Stimulated activated CD8-positive, alpha-beta memory T cell treated with anti-CD3 and anti-CD28 coated beads, Interleukin-15, amount 100 ng/mL, for 1 hour (primary cell): ENCODE measurements at regions not wholly inside any gene's neighbourhood (a gene's known extent, or its start where the extent isn't known, plus 50 kb on each side); places are given as distances from the start of the nearest gene placed in this dataset.

ENCODE experiments used
- DNase-seq: peaks from one replicate; pipeline ENCODE4 v3.0.0-alpha.2; 2020; ENCODE audit warnings: low read depth

DNA sequence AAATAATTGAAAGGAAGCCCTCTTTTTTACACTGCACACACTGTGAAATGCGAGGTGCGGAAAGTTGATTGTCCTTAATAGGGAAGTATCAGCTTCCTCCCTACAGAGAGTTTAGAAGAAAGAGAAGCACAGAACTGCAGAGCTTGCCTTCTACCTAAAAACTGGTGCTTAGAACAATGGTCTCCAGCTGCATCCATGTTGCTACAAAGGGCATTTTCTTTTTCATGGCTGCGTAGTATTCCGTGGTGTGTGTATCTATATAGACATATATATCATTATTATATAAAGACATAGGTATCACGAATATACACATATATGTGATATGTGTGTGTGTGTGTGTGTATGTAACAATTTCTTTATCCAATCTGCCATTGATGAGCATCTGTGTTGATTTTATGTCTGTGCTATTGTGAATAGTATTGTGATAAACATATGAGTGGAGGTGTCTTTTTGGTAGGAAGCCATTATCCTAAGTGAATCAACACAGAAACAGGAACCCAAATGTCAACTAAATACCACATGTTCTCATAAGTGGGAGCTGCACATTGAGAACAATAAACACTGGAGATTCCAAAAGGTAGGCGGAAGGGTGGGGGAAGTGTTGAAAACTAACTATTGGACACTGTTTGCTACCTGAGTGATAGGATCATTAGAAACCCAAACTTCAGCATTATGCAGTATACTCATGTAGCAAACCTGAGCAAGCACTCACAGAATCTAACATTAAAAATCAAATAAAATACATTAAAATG lies 290.0 kb upstream of the RUNX1 start:
- DNase-seq: no peak

DNA sequence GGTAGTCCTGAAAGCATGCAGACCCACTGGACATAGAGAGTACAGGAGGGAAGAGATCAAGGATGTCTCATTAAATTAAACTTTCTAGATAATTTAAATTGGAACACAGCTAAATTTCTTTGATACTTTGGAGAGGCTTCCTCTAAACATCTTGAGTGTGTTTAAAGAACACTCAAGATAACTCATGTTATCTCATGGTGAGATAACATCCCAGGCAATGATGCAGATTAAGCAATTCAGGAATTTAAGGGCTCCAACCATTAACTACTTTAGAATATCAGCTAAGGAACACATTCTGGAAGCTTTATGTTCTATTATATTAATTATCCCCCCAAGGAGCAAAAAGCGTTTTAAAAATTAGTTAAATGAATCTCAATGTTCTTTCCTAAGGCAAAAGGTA lies 289.2 kb upstream of the RUNX1 start:
- no peak for DNase-seq

DNA sequence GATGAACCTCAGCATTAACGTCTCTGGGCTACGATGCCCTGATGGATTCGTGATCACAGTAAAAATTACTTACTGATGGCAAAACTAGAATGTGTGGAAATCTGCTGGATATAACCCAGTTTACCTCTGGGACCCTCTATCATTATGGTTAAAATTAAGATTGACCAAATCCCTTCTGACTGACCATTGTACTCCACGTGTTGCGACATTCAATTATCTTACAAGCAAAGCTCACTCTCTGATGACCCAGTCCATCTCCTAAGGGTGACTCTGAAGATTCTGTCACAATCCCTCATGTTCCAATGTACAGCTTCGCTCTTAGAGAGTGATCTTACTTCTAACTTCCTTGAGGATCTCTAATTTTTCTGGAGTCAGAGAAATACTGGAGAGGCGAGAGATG lies 288.5 kb upstream of the RUNX1 start:
- no peak for DNase-seq

DNA sequence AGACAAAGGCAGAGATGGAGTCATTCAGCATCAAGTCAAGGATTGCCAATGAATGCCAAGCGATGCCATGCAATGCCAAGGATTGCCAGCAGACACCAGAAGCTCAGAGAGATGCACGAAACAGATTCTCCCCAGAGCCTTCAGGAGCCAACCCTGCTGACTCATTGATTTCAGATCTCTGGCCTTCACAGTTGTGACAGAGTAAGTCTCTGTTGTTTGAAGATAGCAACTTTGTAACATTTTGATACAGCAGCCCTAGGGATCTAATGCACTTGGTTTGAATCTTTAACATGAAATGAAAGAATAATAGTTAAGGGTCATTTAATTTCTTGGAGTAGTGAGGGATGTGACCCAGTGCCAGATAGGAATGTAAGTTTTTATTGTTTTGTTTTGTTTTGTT lies 287.4 kb upstream of the RUNX1 start:
- DNase-seq: no peak

DNA sequence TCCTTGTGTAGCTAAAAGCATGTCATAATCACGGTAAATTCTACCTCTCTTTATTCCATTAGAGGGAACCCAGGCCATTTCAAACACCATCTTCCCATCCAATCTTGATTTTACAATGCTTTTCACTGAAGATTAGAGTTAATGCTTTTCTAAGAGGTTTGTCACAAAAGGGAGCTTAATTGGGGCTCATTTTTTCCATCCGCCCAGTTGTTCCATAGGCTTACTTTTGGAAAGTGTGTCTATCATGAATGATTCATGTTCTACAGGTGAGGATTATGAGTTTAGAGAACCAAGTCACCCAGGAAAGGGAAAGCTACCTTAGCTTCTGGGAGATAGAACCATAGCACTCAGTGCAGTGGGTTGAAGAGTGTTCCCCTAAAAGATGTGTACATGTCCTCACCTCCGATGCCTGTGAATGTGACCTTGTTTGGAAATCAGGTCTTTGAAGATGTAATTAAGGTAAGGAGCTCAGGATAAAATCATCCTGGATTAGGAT lies 286.9 kb upstream of the RUNX1 start:
- DNase-seq: no peak

DNA sequence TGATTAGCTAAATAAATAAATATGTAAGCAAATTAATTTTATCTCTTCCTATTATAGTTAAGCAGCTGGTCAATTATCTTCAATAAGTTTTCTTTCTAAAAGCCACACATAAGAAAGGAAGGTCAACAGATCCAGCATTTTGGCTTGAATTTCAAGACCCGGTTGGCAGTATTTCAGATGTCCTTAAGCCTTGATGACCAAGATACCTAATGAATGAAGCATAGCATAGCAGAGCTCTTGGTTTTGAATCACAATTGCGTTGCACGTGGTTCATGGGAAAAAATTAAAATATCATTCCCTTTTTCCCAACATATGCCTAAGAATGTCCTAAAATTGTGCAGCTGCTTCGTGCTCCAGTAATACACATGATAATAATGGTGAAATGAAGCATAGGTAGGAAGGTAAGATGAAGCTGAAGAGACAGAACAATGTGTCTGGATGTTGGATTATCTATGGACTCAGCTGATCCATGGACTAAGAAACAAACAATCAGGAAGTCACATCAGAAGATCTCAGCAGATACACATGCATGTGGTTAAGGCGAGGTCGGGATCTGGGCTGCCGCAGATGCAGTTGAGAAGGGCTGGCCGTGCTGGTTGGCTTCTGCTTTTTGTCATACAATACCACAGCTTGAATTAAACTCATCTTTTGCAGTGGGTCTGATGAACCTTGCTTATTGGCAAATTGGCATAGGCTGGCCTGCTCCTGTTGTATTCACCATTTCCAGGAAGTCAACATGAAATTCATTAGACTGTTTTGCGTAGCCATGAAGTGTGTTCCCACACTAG lies 284.9 kb upstream of the RUNX1 start:
- no peak for DNase-seq

DNA sequence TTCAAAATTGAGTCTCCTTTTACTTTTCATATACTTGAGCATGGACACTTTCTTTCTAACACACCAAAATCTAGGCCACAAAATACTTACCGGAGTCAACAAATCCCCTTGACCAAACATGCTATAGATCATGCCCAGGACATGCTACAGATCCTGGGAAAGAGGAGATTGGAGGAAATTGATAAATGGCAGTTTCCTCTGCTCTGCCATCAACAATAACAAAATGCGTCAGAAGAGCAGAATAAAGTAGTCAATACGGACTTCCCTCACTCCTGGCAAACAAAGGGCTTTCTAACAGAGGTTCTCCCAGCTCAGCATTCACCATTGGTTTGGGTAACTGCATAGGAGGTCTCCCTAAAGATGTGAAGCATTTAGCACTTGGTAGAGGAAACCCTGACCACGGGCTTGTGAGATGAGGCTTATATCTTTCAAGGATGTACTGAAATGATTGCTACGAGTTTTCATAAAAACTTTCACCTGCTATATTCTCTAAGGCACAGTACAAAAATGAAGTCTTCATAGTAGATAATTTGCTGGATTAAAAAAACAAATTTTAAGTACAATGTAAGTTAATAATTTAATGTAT lies 283.8 kb upstream of the RUNX1 start:
- DNase-seq: no peak

DNA sequence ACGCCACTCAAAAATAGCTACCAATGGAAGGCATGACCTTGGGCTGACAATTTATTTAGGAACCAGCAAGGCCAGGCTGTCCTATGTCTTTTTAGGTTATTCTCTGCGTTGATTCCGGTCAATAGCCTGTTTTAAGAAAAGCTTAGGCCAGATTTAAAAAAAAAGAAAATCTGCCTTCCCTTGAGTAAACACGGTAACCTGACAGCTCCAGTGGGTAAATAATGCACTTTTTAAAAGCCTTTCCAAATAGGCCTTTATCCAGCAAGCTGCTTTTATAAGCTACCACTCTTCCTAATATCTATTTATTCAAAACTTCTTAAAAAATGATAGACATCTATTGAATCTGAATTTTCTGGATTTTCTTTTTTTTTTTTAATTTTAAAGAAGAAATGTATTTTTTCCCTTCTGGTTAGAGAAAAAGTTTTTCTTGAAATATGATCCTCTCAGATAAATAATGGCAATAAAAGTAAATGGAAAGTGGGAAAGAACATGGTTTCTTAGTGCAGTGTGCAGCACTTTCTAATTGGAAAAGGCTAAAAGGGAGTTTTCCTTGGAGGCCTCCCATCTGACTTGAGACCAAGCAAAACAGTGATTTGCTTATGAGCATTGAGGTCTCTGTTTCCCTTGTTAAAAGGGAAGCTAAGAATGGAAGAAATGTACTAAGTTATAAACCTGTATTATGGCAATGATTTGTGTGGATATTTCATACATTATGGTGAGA lies 281.0 kb upstream of the RUNX1 start:
- no peak for DNase-seq

DNA sequence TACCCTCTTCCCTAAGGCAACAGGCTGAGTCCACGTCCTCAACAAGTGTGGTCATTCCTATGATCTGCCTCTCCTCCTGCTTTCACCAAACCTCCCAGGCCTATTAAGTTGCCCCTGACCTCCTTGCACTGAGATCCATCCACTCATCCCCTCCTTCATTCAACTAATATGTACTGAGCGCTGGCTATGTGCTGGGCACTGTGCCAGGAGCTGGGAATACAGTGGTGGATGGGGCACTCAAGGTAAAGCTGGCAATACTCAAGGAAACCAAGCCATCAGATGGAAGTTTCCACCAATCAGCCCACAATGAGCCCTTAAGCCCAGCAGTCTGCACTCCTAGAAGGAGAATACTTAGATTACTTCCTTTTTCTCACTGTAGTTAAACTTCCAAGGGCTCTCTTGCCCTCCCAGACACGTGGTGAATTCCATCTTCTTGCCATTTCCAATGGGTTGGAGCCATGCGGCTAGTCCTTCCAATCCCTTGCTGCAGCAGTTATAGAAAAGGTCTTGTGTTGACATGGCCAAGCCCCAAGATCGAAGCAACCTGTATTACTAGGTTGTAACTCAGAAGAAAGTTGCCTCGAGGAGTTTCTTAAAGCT lies 279.9 kb upstream of the RUNX1 start:
- no peak for DNase-seq

DNA sequence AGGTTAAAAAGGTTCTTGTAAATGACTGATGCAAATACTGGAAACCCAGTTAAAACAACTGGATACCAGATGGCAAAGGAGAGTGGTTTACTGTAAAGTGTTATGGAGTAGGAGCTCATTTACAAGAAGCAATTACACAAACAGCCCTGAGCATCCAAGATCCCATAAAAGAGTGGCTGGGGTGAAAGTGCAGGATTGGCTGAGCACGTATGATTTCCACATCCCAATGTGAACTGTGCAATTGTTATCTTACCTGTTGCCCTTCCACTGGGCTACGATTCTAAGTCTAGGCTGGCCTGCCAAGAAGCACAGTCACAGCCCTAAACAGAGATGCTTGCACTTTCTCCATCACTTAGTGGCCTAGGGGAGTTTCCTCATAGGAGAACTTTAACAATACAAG lies 277.6 kb upstream of the RUNX1 start:
- DNase-seq: no peak

DNA sequence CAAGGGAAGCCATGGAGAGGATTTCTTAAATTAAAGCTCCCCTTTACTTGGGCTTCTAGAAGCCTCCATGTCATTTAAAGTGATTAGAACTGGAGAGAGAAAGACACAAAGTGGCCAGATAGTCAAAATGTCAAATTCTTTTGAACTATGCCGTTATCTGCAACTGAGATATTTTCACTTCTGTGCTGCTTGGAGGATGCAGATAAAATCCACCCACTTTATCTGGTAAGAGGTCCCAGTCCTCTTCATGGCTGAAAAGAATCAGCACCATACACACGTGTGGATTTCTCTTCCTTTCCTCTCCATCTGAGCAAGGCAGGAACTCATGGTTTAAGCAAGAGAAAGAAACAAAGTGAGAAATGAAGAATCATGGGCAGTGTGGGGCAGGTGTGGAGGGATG lies 276.9 kb upstream of the RUNX1 start:
- DNase-seq: no peak

DNA sequence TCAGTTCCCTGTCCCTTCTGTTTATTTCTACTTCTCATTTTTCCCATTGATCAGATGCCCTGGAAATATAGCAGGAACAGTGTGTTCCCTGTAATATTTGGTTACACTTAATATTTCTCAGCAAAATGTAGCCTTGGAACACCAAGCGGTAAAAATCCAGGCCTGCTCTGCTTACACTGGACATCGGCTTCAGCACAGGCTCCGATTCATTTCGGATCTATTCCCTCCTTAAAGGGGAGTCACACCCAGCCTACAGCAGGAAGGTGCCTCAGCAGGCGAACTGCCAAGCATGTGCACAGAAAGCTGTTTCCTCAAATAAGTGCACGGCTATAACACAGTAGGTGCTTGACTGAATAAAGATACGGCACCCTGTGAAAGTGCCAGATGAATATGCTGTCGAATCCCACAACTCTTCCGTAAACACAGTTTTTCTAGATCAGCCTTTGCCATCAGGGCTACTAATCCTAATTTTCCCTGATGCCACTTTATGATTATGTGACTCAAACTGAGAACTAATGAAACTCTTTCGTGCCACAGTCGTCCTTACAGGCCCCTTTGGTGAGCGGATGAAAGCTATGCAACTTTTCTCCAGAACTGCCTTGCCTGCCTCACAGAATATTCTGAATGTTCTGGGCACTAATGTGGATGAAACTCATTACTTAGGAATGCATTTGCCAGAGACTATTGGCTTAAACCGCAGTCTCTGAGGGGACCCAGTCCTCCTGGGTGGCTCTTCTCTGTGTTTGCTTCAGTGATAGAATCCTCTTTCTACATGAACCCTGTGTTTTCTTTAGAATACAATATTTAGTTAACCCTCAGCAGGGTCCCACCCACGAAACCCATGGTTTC lies 275.5 kb upstream of the RUNX1 start:
- DNase-seq: no peak

DNA sequence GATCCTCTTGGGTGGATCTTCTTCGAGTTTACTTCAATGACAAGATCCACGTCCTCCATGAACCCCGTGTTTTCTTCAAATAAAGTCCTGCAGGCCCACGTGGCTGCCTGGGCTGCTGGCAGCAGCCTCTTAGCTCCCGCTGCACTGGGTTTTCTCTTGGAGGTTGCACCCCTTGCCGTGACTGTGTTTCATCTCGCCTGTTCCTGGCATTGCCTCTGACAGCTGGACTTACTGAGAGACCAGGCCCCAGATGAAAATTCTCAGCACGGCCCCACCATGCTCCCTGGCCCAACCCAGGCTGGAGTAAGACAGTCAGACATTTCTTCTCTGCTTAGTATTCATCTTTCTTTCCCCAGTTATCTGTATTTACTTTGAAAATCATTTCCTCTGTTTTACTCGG lies 274.8 kb upstream of the RUNX1 start:
- no peak for DNase-seq

DNA sequence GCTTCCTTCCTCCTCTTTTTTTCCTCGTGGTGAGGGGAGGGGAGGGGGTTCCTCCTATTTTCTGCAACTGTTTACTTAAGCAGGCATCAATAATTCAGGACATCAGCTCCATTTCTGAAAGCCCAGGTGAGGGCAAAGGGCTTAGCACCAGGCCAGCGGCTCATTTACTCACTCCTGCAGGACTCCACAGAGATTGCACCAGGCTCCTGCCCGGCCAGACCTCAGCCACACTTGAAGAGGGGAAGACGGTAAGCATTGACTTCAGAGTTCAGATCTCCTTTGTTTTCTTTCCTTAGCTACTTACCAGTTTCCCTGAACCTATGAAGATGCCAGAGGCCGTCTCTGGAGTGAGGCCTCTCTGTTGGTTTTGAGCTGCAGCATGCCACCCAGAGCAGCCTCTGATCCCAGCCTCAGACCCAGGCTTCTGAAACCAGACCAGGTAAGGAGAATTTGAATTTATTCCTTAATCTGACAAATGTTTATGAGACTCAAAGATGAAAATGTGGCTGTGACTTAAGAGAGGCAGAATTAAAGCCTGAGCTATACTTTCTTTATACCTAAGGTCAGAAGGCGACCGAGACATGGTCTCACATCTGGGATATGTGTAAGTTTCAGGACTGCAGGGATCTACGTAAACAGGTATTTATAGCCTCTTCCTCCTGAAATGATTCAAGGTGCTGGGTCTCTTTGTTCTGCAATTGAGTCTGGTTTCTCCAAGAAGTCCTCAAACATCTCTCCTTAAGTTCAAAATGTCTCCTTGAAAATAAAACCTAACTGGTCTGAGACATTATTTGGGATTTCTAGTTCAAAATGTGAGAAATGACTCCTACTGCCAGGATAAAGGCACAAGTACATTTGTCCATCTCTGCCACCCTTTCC lies 272.5 kb upstream of the RUNX1 start:
- no peak for DNase-seq

DNA sequence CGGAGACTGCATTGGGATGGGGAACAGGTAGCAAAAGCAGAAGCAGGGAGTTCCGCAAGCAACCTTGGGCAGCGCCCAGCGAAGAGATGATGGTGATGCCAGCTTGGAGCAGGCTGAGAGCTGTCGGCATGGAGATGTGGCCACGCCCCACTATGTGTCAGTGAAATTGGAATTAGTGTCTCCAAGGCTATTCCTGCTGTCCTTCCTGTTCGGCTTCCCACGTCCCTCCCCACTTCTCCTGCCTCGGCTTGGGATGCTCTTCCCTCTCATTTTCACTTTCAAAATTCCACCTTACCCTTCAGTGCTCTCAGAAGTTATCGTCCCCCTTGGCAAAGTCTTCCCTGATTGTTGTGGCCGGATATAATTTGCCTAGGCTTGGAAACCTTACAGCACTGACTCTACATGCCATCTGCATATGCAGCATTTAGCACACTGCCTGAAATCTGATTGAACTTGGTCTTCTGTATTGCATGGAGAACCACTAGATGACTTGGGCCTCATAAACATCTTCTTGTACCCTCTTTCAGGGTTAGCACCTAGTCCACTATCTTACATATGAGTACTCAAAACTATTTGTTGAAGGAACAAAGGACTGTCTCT lies 270.7 kb upstream of the RUNX1 start:
- DNase-seq: no peak

DNA sequence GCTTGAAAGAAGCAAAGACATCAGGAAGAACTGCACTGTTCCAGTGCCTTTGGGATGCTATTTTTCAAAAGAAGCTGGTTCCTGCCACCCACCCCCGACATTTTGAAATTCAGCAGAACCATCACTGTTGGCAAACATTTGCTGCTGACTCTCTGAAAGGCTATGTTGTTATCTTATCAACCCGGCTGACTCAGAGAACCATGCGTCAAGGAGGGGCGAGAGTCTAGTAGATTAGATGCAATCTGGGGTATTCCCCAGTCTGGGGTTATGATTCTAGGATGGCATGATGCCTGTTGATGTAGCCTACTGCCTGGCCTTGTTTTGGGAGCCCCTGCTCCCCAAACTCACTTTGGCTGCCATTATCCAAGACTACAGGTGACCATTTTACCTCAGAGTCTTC lies 267.8 kb upstream of the RUNX1 start:
- DNase-seq: no peak

DNA sequence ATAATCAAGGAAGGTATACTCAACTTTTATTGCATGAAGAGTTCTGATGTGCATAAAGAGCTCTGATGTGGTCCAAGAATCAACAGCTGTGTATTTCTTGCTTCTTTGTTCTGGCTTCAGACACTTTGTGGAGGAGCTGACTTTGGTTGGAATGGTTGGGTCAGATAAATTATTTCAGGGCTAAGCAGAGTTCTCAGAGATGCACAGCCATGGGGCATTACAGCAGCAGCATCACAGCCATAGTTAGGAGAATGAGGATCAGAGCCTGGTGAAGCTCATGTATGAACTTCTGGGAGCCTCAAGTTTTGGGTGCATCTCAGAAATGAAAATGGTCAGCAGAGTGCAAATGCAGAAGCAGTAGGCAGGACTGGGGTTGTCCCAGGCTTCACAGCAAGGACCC lies 267.4 kb upstream of the RUNX1 start:
- no peak for DNase-seq

DNA sequence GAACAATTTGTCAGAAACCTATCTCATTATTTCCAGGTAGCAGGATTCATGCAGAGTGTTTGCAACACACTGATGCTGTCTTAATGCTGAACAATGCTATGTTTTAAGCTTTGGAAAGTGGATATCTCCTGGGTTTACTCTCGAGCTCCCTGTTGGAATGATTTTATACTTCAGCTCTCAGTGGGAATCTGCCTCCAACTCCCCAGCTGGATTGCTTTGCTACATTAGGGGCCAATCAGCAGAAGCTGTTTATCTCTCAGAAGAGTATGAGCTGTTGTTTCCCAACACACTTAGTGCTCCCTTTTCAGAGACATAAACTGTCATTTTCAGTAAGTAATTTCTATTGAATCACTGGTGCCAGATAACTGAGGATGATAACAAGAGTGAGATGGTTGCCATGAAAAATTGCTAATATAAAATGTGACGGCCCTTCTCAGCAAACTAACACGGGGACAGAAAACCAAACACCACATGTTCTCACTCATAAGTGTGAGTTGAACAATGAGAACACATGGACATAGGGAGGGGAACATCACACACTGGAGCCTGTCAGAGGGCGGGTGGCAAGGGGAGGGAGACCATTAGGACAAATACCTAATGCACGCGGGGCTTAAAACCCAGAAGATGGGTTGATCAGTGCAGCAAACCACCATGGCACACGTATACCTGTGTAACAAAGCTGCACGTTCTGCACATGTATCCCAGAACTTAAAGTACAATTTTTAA lies 265.9 kb upstream of the RUNX1 start:
- DNase-seq: no peak

DNA sequence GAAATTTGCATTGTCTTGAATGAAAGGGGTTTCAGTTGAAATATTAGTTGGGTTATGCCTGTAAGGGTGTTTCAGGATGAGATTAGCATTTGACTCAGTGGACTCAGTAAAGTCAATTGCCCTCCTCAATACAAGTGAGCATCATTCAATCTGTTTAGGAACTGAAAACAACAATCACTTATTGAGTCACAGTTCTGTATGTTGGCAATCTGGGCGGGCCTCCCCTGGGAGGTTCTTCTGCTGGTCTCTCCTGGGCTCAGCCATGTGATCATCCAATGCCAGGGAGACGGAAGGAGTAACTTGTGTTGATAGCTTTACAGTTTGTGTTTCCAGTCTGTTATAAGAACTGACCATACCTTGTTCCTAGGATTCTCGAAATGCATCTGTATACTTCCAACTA lies 262.9 kb upstream of the RUNX1 start:
- no peak for DNase-seq
